Astrocyte (in vitro differentiated cells and primary cell): ENCODE measurements at regions not wholly inside any gene's neighbourhood (a gene's known extent, or its start where the extent isn't known, plus 50 kb on each side); places are given as distances from the start of the nearest gene placed in this dataset.
"Not testable (repeated sequence)": the region's sequence is repeated elsewhere in the genome, so short reads cannot be mapped to it uniquely, and the experiment has no call there.

Source experiments
- DNase-seq: peaks from one replicate; pipeline ENCODE4 v3.0.0-alpha.2; 2010; ENCODE audit warnings: low read depth
- FAIRE-seq: peaks from 2 replicates; lab custom pipeline; 2011; peaks lifted over from hg19 to GRCh38; lab: Jason Lieb, UNC
- H2AFZ ChIP-seq: 2 replicates; pipeline ENCODE4 v1.6.0; 2012; ENCODE audit warnings: low read depth, low read length, inconsistent platforms
- H3K27ac ChIP-seq: 2 replicates; pipeline ENCODE4 v1.5.1; 2011; ENCODE audit warnings: low read depth, low read length, inconsistent platforms
- H3K27me3 ChIP-seq: 2 replicates; pipeline ENCODE4 v1.6.0; 2011; ENCODE audit warnings: low read length, inconsistent platforms; ENCODE audit not compliant: insufficient read depth
- H3K36me3 ChIP-seq: 2 replicates; pipeline ENCODE4 v1.5.1; 2011; ENCODE audit warnings: low read length, inconsistent platforms; ENCODE audit not compliant: insufficient read depth
- H3K4me1 ChIP-seq: 2 replicates; pipeline ENCODE4 v1.5.1; 2011; ENCODE audit warnings: low read length, inconsistent platforms; ENCODE audit not compliant: insufficient read depth
- H3K4me2 ChIP-seq: 2 replicates; pipeline ENCODE4 v1.6.0; 2012; ENCODE audit warnings: low read length, inconsistent platforms
- H3K4me3 ChIP-seq: 2 replicates; pipeline ENCODE4 v1.5.1; 2011; ENCODE audit warnings: low read depth, mild to moderate bottlenecking, low read length, inconsistent platforms; ENCODE audit not compliant: insufficient read depth
- H3K79me2 ChIP-seq: 2 replicates; pipeline ENCODE4 v1.6.0; 2012; ENCODE audit warnings: mild to moderate bottlenecking, low read length, inconsistent platforms; ENCODE audit not compliant: insufficient read depth
- H3K9ac ChIP-seq: 2 replicates; pipeline ENCODE4 v1.6.0; 2012; ENCODE audit warnings: mild to moderate bottlenecking, low read length, inconsistent platforms
- H3K9me3 ChIP-seq: 2 replicates; pipeline ENCODE4 v1.5.1; 2012; ENCODE audit warnings: low read depth, mild to moderate bottlenecking, low read length, inconsistent platforms; ENCODE audit not compliant: insufficient read depth
- H4K20me1 ChIP-seq: 2 replicates; pipeline ENCODE4 v1.6.0; 2012; ENCODE audit warnings: low read length, inconsistent platforms; ENCODE audit not compliant: insufficient read depth
- H3K27ac Mint-ChIP-seq: one replicate; pipeline ENCODE4 v1.8.0; 2021; ENCODE audit warnings: mild to moderate bottlenecking, mixed read lengths; ENCODE audit not compliant: unreplicated experiment
- H3K27me3 Mint-ChIP-seq: one replicate; pipeline ENCODE4 v1.8.0; 2021; ENCODE audit warnings: low read depth, mixed read lengths; ENCODE audit not compliant: unreplicated experiment
- H3K36me3 Mint-ChIP-seq: one replicate; pipeline ENCODE4 v1.8.0; 2021; ENCODE audit warnings: low read depth, mixed read lengths; ENCODE audit not compliant: unreplicated experiment
- H3K4me1 Mint-ChIP-seq: one replicate; pipeline ENCODE4 v1.8.0; 2021; ENCODE audit warnings: low read depth, mixed read lengths; ENCODE audit not compliant: unreplicated experiment
- H3K4me3 Mint-ChIP-seq: one replicate; pipeline ENCODE4 v1.8.0; 2021; ENCODE audit warnings: mild to moderate bottlenecking, moderate library complexity, mixed read lengths; ENCODE audit not compliant: unreplicated experiment
- H3K9me3 Mint-ChIP-seq: one replicate; pipeline ENCODE4 v1.8.0; 2021; ENCODE audit warnings: mild to moderate bottlenecking, mixed read lengths; ENCODE audit not compliant: unreplicated experiment
- EZH2 ChIP-seq: IDR thresholded peaks from 2 replicates; pipeline ENCODE4 v1.6.1; 2012; ENCODE audit warnings: mild to moderate bottlenecking, low read length, inconsistent platforms; ENCODE audit not compliant: insufficient read depth
- TF ChIP-seq, protein P1 (sequence below): IDR thresholded peaks from 2 replicates; pipeline ENCODE4 v1.5.1; 2011; ENCODE audit warnings: low read depth, mild to moderate bottlenecking, inconsistent platforms, low read length, moderate library complexity; ENCODE audit not compliant: insufficient read depth

DNA sequence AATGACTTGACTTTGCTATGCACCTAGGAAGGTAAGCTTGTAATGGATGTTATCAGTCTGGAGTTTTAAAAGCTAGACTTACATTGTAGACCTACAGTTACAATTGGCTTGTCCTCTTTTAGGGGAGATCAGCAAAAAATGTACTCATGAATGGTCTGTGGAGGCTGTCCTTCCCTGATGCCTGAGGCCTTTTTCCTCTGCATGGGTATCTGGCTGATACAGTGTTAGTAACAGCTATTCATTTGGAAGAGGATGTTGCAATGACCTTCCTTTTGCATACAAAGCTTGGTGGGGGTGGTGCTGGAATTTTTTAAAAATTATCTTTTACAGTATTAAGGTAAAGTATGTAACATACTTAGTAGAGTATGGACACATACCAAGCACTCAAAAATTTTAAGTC is 525.5 kb downstream of the KIF2B start:
- H2AFZ ChIP-seq, result no peak overlapping the region
- H3K27me3 Mint-ChIP-seq, result no peaks in the 10 kb centered on the region
- H3K27ac Mint-ChIP-seq, result no peak overlapping the region
- no peak overlapping the region for H3K4me3 Mint-ChIP-seq
- no peak overlapping the region for H3K9ac ChIP-seq
- no peak for FAIRE-seq
- H3K9me3 ChIP-seq, result peaks cover 2% of the 10 kb centered on the region
- TF ChIP-seq EZH2, result no peak
- TF ChIP-seq, protein P1, sequence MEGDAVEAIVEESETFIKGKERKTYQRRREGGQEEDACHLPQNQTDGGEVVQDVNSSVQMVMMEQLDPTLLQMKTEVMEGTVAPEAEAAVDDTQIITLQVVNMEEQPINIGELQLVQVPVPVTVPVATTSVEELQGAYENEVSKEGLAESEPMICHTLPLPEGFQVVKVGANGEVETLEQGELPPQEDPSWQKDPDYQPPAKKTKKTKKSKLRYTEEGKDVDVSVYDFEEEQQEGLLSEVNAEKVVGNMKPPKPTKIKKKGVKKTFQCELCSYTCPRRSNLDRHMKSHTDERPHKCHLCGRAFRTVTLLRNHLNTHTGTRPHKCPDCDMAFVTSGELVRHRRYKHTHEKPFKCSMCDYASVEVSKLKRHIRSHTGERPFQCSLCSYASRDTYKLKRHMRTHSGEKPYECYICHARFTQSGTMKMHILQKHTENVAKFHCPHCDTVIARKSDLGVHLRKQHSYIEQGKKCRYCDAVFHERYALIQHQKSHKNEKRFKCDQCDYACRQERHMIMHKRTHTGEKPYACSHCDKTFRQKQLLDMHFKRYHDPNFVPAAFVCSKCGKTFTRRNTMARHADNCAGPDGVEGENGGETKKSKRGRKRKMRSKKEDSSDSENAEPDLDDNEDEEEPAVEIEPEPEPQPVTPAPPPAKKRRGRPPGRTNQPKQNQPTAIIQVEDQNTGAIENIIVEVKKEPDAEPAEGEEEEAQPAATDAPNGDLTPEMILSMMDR, result no peak
- H3K36me3 Mint-ChIP-seq, result no peaks in the 10 kb centered on the region
- no peak overlapping the region for H3K4me2 ChIP-seq
- no peaks in the 10 kb centered on the region for H4K20me1 ChIP-seq
- H3K4me1 Mint-ChIP-seq, result no peaks in the 10 kb centered on the region
- no peaks in the 10 kb centered on the region for H3K79me2 ChIP-seq
- H3K36me3 ChIP-seq, result no peaks in the 10 kb centered on the region
- H3K9me3 Mint-ChIP-seq, result no peaks in the 10 kb centered on the region
- DNase-seq, result no peak
- H3K4me3 ChIP-seq, result no peak overlapping the region
- no peaks in the 10 kb centered on the region for H3K27me3 ChIP-seq
- no peak overlapping the region for H3K27ac ChIP-seq
- H3K4me1 ChIP-seq, result no peaks in the 10 kb centered on the region

DNA sequence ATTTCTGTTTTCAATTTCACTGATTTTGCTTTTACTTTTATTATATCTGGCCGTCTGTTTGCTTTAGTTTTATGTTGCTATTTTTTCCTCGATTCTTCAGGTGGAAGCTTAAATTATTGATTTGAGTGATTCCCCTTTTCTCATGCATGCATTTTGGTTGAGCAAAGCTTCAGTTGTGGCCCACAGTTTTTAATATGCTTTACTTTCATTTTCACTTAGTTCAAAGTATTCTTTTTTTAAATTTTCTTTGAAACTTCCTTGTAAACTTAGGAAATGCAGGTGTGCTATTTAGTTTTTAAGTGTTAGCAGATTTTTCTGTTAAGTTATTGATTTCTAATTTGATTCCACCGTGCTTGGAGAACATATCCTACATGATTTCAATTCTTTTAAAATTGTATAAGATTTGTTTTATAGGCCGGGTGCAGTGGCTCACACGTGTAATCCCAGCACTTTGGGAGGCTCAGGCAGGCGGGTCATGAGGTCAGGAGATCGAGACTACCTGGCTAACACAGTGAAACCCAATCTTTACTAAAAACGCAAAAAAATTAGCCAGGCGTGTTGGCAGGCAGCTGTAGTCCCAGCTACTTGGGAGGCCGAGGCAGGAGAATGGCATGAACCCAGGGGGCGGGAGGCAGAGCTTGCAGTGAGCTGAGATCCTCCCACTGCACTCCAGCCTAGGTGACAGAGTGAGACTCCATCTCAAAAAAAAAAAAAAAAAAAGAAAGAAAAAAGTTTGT is 531.2 kb downstream of the KIF2B start:
- Histone ChIP-seq H4K20me1 (no peaks in the 10 kb centered on the region), H3K9me3 (peaks cover 2% of the 10 kb centered on the region), H3K9ac (no peak overlapping the region), H2AFZ (no peak overlapping the region), H3K4me3 (no peak overlapping the region), H3K27ac (no peak overlapping the region), H3K4me2 (no peak overlapping the region), H3K4me1 (no peaks in the 10 kb centered on the region), H3K36me3 (no peaks in the 10 kb centered on the region), H3K27me3 (no peaks in the 10 kb centered on the region), H3K79me2 (no peaks in the 10 kb centered on the region)
- no peak overlapping the region for H3K4me3 Mint-ChIP-seq
- no peaks in the 10 kb centered on the region for H3K36me3 Mint-ChIP-seq
- FAIRE-seq, result no peak
- no peaks in the 10 kb centered on the region for H3K27me3 Mint-ChIP-seq
- H3K27ac Mint-ChIP-seq, result no peak overlapping the region
- TF ChIP-seq EZH2, result no peak
- TF ChIP-seq, protein P1, result no peak
- peaks cover 5% of the 10 kb centered on the region for H3K9me3 Mint-ChIP-seq
- DNase-seq, result no peak
- H3K4me1 Mint-ChIP-seq, result no peaks in the 10 kb centered on the region

DNA sequence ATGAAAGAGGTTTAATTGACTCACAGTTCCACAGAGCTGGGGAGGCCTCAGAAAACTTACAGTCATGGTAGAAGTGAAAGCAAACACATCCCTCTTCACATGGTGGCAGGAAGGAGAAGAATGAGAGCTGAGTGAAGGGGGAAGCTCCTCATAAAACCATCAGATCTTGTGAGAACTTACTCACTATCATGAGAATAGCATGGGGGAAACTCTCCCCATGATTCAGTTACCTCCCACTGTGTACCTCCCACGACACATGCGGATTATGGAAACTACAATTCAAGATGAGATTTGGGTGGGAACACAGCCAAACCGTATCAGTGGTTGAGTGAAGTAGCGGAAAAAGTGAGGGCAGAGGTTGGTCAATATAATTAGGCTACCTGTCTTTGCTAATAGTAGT is 538.3 kb downstream of the KIF2B start:
- not testable (repeated sequence) for H3K27ac ChIP-seq, H3K27ac Mint-ChIP-seq, H3K9ac ChIP-seq, DNase-seq, H2AFZ ChIP-seq, H3K36me3 Mint-ChIP-seq, H3K27me3 Mint-ChIP-seq, H3K4me1 ChIP-seq, H3K4me2 ChIP-seq, H3K4me3 ChIP-seq, H3K9me3 ChIP-seq, H3K4me1 Mint-ChIP-seq, H3K27me3 ChIP-seq, H4K20me1 ChIP-seq, H3K36me3 ChIP-seq, FAIRE-seq, H3K4me3 Mint-ChIP-seq, H3K9me3 Mint-ChIP-seq, H3K79me2 ChIP-seq
